Ishikawa (cell line): ENCODE measurements at regions not wholly inside any gene's neighbourhood (a gene's known extent, or its start where the extent isn't known, plus 50 kb on each side); places are given as distances from the start of the nearest gene placed in this dataset.

Experiments used
- CEBPB ChIP-seq: IDR thresholded peaks from 2 replicates; pipeline ENCODE4 v1.6.1; 2012
- CREB1 ChIP-seq: IDR thresholded peaks from 2 replicates; pipeline ENCODE4 v1.6.1; 2012; ENCODE audit warnings: low read depth
- EGR1 ChIP-seq: IDR thresholded peaks from 2 replicates; pipeline ENCODE4 v1.6.1; 2012
- EP300 ChIP-seq: IDR thresholded peaks from 2 replicates; pipeline ENCODE4 v1.6.1; 2012; ENCODE audit warnings: borderline replicate concordance
- FOXM1 ChIP-seq: IDR thresholded peaks from 2 replicates; pipeline ENCODE4 v1.6.1; 2012; ENCODE audit warnings: low read depth, borderline replicate concordance
- NFIC ChIP-seq: IDR thresholded peaks from 2 replicates; pipeline ENCODE4 v1.6.1; 2012
- RAD21 ChIP-seq: IDR thresholded peaks from 2 replicates; pipeline ENCODE4 v1.6.1; 2012; ENCODE audit warnings: low read depth
- REST ChIP-seq: IDR thresholded peaks from 2 replicates; pipeline ENCODE4 v1.6.1; 2012; ENCODE audit warnings: low read depth, mild to moderate bottlenecking
- TAF1 ChIP-seq: IDR thresholded peaks from 2 replicates; pipeline ENCODE4 v1.6.1; 2012; ENCODE audit warnings: low read depth, mild to moderate bottlenecking
- TCF12 ChIP-seq: IDR thresholded peaks from 2 replicates; pipeline ENCODE4 v1.6.1; 2012; ENCODE audit warnings: low read depth
- TEAD4 ChIP-seq: IDR thresholded peaks from 2 replicates; pipeline ENCODE4 v1.6.1; 2012
- YY1 ChIP-seq: IDR thresholded peaks from 2 replicates; pipeline ENCODE4 v1.6.1; 2012; ENCODE audit warnings: low read depth
- ZBTB7A ChIP-seq: IDR thresholded peaks from 2 replicates; pipeline ENCODE4 v1.6.1; 2012; ENCODE audit warnings: low read depth
- TF ChIP-seq, protein P1 (sequence below): IDR thresholded peaks from 2 replicates; pipeline ENCODE4 v1.6.1; 2012
- TF ChIP-seq, protein P2 (sequence below): IDR thresholded peaks from 2 replicates; pipeline ENCODE4 v1.6.1; 2012

DNA sequence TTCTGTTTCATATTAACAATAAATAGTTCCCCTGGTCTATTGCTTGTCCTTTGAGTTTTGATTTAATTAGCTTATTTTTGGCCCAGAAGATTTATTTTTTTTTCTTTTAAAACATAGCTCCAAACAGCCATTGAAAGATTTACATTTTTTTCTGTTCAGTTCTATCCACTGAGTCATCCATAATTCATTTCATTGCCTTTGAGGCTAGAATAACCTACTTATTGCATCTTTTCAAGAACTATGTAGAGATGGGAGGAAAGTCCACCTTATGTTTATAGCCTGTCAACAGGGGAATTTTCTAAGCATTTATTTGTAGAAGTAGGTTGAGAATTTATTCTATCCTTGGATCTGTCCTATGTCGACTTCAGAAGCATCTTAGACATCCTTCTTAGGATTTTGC, 53.4 kb upstream of the CHD2 start:
- TF ChIP-seq FOXM1 (no peak), YY1 (no peak), TAF1 (no peak), TCF12 (no peak), CREB1 (no peak), EP300 (no peak), RAD21 (no peak), REST (no peak), NFIC (no peak), ZBTB7A (no peak), TEAD4 (no peak), EGR1 (no peak)
- TF ChIP-seq, protein P1, sequence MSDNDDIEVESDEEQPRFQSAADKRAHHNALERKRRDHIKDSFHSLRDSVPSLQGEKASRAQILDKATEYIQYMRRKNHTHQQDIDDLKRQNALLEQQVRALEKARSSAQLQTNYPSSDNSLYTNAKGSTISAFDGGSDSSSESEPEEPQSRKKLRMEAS = no peak
- TF ChIP-seq, protein P2, sequence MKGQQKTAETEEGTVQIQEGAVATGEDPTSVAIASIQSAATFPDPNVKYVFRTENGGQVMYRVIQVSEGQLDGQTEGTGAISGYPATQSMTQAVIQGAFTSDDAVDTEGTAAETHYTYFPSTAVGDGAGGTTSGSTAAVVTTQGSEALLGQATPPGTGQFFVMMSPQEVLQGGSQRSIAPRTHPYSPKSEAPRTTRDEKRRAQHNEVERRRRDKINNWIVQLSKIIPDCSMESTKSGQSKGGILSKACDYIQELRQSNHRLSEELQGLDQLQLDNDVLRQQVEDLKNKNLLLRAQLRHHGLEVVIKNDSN = no peak

DNA sequence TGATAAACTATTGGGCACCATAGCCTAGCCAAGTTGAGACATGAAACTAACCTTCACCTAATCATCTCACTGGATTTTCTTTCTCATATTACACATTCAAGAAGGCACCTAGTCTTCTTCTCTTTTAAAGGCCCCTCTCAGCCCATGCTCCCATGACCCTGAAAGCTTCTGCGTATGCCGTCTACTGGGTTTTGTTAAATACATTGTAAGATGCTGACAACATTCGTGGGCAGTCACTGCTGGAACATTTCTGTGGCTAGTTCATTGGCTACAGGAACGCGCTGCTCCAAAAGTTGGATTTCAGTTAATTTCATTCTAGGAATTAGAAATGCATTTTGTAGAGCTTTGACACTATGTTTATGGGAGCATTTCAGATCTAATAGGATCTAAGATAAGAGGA, 52.3 kb upstream of the CHD2 start:
- no peak for TF ChIP-seq EGR1
- TF ChIP-seq TEAD4 = no peak
- TF ChIP-seq EP300 = no peak
- no peak for TF ChIP-seq ZBTB7A
- TF ChIP-seq, protein P1 = no peak
- TF ChIP-seq RAD21 = no peak
- TF ChIP-seq FOXM1 = no peak
- TF ChIP-seq CREB1 = no peak
- TF ChIP-seq NFIC = no peak

- TF ChIP-seq CEBPB (no peak), NFIC (no peak), EP300 (no peak), REST (no peak), YY1 (no peak), TCF12 (no peak), TEAD4 (no peak), CREB1 (no peak), FOXM1 (no peak)
- TF ChIP-seq, protein P2 = no peak
- TF ChIP-seq, protein P1 = no peak
Observed at GRCh38 chr15:92848464-92848851, 51.7 kb upstream of the CHD2 start.

DNA sequence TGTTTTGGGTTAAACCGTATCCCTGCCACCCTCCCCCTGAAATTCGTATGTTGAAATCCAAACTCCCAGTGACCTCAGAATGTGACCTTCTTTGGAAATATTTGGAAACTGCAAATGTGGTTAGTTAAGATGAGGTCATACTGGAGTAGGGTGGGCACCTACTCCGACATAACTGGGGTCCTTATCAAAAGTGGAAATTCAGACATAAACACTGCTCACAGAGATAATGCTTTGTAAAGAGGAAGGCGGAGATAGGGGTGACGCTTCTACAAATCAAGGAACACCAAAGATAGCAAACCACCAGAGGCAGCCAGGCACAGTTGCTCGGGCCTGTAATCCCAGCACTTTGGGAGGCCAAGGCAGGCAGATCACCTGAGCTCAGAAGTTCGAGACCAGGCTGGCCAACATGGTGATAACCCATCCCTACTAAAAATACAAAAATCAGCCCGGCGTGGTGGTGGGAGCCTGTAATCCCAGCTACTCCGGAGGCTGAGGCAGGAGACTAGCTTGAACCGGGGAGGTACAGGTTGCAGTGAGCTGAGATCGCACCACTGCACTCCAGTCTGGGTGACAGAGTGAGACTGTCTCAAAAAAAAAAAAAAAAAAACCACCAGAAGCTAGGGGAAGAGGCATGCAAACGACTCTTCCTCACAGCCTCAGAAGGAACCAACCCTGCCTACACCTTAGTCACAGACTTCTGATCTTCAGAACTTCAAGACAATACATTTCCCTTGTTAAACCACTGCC, 51.1 kb upstream of the CHD2 start:
- no peak for TF ChIP-seq FOXM1
- no peak for TF ChIP-seq CEBPB
- no peak for TF ChIP-seq YY1
- TF ChIP-seq, protein P1 = no peak
- no peak for TF ChIP-seq TCF12
- TF ChIP-seq CREB1 = no peak
- no peak for TF ChIP-seq NFIC
- no peak for TF ChIP-seq RAD21
